HL-60 (cell line): ENCODE measurements at regions not wholly inside any gene's neighbourhood (a gene's known extent, or its start where the extent isn't known, plus 50 kb on each side); places are given as distances from the start of the nearest gene placed in this dataset.

ENCODE experiments used
- DNase-seq, 2 experiments: peaks; one replicate each; pipeline ENCODE4 v3.0.0-alpha.2; 2010 to 2020; ENCODE audit warnings: low read depth in 1 of 2, low spot score in 1 of 2
- H3K27ac ChIP-seq: fragments of 250-450 bp; sonication (Bioruptor Pico); replicated peaks from 2 replicates; pipeline ENCODE4 v1.5.1; 2020; ENCODE audit warnings: mild to moderate bottlenecking, moderate library complexity
- H3K27me3 ChIP-seq: fragments of 250-450 bp; sonication (Bioruptor Pico); 2 replicates; pipeline ENCODE4 v1.5.1; 2021; ENCODE audit warnings: mild to moderate bottlenecking, moderate library complexity; ENCODE audit not compliant: insufficient read depth, poor library complexity, severe bottlenecking
- H3K4me3 ChIP-seq: replicated peaks from 2 replicates; pipeline ENCODE4 v1.5.1; 2011; ENCODE audit warnings: mild to moderate bottlenecking, control low read depth, low read length; ENCODE audit not compliant: insufficient read depth
- GABPA ChIP-seq: IDR thresholded peaks from 2 replicates; pipeline ENCODE4 v1.6.1; 2012; ENCODE audit warnings: low read depth
- POLR2AphosphoS5 ChIP-seq: IDR thresholded peaks from 2 replicates; pipeline ENCODE4 v1.6.1; 2012; ENCODE audit warnings: low read depth
- SPI1 ChIP-seq: IDR thresholded peaks from 2 replicates; pipeline ENCODE4 v1.6.1; 2012; ENCODE audit warnings: low read depth, mild to moderate bottlenecking, borderline replicate concordance
- TF ChIP-seq, protein P1 (sequence below): IDR thresholded peaks from one replicate; pipeline ENCODE4 v1.5.1; 2011; ENCODE audit warnings: low read length, control low read depth, inconsistent platforms; ENCODE audit not compliant: insufficient read depth
- TF ChIP-seq, protein P2 (sequence below): IDR thresholded peaks from 2 replicates; pipeline ENCODE4 v1.6.1; 2012; ENCODE audit warnings: low read depth; ENCODE audit not compliant: insufficient replicate concordance

DNA sequence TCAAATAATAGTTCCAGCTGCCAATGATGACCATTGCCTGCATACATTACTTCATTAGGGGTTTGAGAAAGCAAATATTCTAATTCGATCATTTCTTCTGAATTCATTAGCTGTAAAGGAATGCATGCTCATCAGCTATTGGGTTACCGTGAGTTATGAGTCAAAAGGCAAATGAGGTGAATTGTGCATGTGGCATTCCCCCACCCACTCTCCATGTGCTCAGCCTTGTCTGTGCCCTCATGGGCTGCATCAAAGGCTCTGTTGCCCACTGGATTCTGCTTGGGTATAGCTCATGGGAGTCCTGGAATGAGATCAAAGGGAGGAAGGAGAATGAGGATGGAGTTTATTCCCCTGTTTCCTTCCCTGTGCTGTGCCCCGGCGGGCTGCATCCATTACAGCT lies 99.3 kb upstream of the CHRNA7 start:
- H3K4me3 ChIP-seq = no peak overlapping the region
- no peak overlapping the region for H3K27ac ChIP-seq
- no peaks in the 10 kb centered on the region for H3K27me3 ChIP-seq
- TF ChIP-seq, protein P1, sequence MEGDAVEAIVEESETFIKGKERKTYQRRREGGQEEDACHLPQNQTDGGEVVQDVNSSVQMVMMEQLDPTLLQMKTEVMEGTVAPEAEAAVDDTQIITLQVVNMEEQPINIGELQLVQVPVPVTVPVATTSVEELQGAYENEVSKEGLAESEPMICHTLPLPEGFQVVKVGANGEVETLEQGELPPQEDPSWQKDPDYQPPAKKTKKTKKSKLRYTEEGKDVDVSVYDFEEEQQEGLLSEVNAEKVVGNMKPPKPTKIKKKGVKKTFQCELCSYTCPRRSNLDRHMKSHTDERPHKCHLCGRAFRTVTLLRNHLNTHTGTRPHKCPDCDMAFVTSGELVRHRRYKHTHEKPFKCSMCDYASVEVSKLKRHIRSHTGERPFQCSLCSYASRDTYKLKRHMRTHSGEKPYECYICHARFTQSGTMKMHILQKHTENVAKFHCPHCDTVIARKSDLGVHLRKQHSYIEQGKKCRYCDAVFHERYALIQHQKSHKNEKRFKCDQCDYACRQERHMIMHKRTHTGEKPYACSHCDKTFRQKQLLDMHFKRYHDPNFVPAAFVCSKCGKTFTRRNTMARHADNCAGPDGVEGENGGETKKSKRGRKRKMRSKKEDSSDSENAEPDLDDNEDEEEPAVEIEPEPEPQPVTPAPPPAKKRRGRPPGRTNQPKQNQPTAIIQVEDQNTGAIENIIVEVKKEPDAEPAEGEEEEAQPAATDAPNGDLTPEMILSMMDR = no peak
- no peak for TF ChIP-seq SPI1
- DNase-seq = no peak

DNA sequence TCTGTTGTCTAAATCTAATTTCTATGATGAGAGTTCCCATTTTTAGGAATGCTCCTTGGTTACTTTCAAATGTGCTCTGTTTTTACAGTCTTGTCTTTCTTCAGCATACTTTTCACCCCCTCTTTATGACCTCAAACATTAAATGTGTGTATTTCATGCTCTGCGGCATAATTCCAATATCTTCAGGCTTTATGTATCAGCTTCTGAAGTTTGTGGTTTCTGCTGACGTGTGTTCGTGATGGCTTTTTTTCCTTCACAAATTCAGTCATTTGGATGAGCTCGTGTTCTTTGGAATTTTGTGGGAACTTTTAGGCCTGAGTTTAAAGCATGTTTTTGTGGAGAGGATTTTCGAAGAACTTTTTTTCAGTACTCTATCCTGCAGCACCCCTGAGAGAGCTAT lies 97.7 kb upstream of the CHRNA7 start:
- no peak overlapping the region for H3K4me3 ChIP-seq
- TF ChIP-seq, protein P2, sequence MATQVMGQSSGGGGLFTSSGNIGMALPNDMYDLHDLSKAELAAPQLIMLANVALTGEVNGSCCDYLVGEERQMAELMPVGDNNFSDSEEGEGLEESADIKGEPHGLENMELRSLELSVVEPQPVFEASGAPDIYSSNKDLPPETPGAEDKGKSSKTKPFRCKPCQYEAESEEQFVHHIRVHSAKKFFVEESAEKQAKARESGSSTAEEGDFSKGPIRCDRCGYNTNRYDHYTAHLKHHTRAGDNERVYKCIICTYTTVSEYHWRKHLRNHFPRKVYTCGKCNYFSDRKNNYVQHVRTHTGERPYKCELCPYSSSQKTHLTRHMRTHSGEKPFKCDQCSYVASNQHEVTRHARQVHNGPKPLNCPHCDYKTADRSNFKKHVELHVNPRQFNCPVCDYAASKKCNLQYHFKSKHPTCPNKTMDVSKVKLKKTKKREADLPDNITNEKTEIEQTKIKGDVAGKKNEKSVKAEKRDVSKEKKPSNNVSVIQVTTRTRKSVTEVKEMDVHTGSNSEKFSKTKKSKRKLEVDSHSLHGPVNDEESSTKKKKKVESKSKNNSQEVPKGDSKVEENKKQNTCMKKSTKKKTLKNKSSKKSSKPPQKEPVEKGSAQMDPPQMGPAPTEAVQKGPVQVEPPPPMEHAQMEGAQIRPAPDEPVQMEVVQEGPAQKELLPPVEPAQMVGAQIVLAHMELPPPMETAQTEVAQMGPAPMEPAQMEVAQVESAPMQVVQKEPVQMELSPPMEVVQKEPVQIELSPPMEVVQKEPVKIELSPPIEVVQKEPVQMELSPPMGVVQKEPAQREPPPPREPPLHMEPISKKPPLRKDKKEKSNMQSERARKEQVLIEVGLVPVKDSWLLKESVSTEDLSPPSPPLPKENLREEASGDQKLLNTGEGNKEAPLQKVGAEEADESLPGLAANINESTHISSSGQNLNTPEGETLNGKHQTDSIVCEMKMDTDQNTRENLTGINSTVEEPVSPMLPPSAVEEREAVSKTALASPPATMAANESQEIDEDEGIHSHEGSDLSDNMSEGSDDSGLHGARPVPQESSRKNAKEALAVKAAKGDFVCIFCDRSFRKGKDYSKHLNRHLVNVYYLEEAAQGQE = no peak
- TF ChIP-seq SPI1 (no peak), POLR2AphosphoS5 (no peak), GABPA (no peak)
- TF ChIP-seq, protein P1 = no peak
- H3K27ac ChIP-seq = no peak overlapping the region
- H3K27me3 ChIP-seq = no peaks in the 10 kb centered on the region
- no peak for DNase-seq

DNA sequence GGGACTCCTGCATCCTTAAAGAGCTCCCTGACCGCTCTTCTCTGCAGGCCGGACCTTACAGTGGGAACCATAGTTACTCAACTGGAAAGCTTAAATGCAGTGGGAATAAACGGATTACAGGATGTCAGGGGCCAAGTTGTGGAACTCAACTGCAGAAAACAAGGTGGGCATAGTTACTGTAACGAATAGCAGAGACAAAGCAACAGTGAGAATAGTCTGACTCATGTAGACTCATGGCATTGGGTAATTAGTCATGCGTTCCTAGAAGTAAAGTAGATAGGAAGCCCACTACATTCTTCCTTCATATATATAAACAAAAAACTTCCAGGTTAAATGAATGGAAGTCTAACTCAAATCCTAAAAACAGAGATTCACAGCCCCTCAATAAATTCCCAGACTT lies 95.5 kb upstream of the CHRNA7 start:
- Histone ChIP-seq H3K27ac (no peak overlapping the region), H3K4me3 (no peak overlapping the region), H3K27me3 (no peaks in the 10 kb centered on the region)
- TF ChIP-seq, protein P1 = no peak
- TF ChIP-seq POLR2AphosphoS5 (no peak), SPI1 (no peak), GABPA (no peak)
- TF ChIP-seq, protein P2 = no peak
- DNase-seq = no peak

DNA sequence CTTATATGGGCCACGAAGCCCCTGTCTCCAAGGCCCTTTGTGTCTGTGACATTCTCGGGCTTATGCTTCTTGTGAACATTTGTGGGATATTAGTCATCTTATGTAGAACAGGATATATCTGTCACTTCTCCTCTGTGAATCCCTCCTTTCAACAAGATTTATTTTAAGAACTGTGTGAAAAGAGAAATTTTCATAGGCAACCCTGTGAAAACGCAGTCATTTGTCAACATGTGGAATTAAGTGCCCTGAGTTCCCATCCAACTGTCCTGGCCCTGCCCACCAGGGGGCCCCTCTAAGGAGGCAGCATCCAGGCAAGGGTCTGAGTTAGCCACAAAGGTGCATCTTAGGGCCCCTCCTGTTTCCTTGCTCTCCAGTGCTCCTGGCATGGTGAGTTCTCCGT lies 76.8 kb upstream of the CHRNA7 start:
- DNase-seq = no peak
- H3K27ac ChIP-seq = no peak overlapping the region
- H3K27me3 ChIP-seq = no peaks in the 10 kb centered on the region
- H3K4me3 ChIP-seq = no peak overlapping the region
- TF ChIP-seq, protein P1 = no peak
- no peak for TF ChIP-seq POLR2AphosphoS5
- TF ChIP-seq, protein P2 = no peak
- no peak for TF ChIP-seq SPI1
- TF ChIP-seq GABPA = no peak
